SK-N-MC (cell line): ENCODE measurements at regions not wholly inside any gene's neighbourhood (a gene's known extent, or its start where the extent isn't known, plus 50 kb on each side); places are given as distances from the start of the nearest gene placed in this dataset.

Experiments
- EZH2 ChIP-seq: fragments of 200-600 bp; sonication (generic); IDR thresholded peaks from one replicate; pipeline ENCODE4 v1.6.1; 2017; ENCODE audit warnings: antibody characterized with exemption
- POLR2AphosphoS5 ChIP-seq: IDR thresholded peaks from 2 replicates; pipeline ENCODE4 v1.6.1; 2012; ENCODE audit warnings: mild to moderate bottlenecking, low read depth, low read length, borderline replicate concordance

GRCh38 chr20:60900618-60901017, 351.4 kb upstream of the CDH4 start:
- TF ChIP-seq POLR2AphosphoS5 (no peak), EZH2 (no peak)
